ENCODE measurements at regions not wholly inside any gene's neighbourhood (a gene's known extent, or its start where the extent isn't known, plus 50 kb on each side); places are given as distances from the start of the nearest gene placed in this dataset.

GRCh38 chr9:88694625-88695024, 159.6 kb downstream of the NXNL2 start:
- no peak for DNase-seq (ENCODE audit: extremely low read depth, low read depth)

GRCh38 chr9:88696501-88696900, 161.5 kb downstream of the NXNL2 start:
- no peak for TF ChIP-seq CTCF (IDR thresholded peaks at IDR 0.05; ENCODE audit: low read depth, low read length)
- no peak for DNase-seq (ENCODE audit: extremely low read depth, low read depth)

More at GRCh38 chr9:88694625-88695024, 159.6 kb downstream of the NXNL2 start:
- no peak for TF ChIP-seq CTCF (IDR thresholded peaks at IDR 0.05; ENCODE audit: low read depth, low read length)

DNA sequence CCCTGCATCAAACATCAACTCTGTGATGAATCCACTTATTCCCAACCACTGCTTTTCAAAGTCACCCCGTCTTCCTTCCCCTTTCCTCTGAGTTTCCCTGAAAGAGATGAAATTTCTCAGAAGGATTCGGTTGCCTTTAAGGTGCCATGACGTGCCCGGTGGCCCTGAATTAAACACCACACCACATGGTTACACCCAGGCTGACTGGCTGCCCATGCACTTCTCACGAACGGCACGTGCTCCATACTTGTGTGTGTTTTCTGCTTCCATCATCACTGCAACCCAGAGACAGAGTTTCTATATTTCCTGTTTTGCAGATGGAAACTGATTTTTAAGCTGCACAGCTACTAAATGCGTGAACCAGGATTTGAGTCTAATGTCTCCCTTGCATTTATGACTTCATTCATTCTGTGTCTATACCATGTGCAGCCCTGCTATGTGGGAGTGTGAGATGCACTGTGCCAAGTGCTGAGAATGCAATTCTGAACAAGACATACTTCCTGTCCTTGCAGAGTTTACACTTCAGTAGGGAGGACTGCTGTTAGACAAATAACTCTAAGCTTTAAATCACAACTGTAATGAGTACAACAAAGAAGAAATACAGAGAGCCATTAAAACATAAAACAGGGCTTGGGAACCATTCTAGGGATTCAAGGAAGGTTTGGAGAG, 162.9 kb downstream of the NXNL2 start:
- no peak for TF ChIP-seq CTCF (IDR thresholded peaks at IDR 0.05; ENCODE audit: low read depth, low read length)

DNA sequence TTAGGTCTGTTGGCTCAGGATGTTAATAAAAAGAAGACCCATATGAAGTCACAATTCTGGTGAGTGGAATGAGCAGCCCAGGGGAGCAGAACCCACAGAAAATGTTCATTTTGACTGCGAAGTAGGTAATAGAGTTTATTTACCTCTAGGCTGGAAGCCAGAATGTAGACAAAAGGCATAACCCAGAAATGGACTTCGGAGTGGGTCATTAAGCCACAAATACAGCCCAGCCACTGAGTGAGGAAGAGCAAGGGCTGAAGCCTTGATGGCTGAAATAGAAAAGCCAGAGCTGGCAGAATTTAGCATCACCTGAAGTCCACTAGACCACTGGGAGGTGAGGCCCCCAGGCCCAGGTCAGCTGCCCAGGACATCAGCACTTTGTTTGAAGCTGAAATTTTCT, 168.0 kb downstream of the NXNL2 start:
- no peak for TF ChIP-seq CTCF (IDR thresholded peaks at IDR 0.05; ENCODE audit: low read depth, low read length)
- DNase-seq (ENCODE audit: extremely low read depth, low read depth), result no peak

More for the DNA sequence above, 162.9 kb downstream of the NXNL2 start:
- DNase-seq (ENCODE audit: extremely low read depth, low read depth), result no peak

- no peak for DNase-seq (ENCODE audit: extremely low read depth, low read depth)
These were observed 171.5 kb downstream of the NXNL2 start for GRCh38 chr9:88706193-88707113.

DNA sequence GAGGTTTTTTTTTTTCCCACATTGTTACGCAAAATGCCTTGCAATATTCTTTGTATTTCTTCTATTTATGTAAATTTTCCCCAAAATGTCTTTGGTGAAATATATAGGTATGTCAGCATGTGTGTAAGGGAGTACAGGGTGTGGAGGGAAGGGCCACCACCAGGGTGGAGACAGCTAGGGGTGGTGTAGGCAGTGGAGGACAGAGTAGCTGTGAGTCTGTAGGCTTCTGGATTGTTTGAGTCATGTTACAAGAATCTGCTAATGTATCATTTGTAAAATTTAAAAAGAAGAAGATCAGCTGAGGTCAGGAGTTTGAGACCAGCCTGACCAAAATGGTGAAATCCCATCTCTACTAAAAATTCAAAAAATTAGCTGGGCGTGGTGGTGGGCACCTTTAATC, 175.5 kb downstream of the NXNL2 start:
- DNase-seq (ENCODE audit: extremely low read depth, low read depth), result no peak
- TF ChIP-seq CTCF (IDR thresholded peaks at IDR 0.05; ENCODE audit: low read depth, low read length), result no peak

More at GRCh38 chr9:88706193-88707113, 171.5 kb downstream of the NXNL2 start:
- no peak for TF ChIP-seq CTCF (IDR thresholded peaks at IDR 0.05; ENCODE audit: low read depth, low read length)

GRCh38 chr9:88711719-88712118, 176.7 kb downstream of the NXNL2 start:
- no peak for TF ChIP-seq CTCF (IDR thresholded peaks at IDR 0.05; ENCODE audit: low read depth, low read length)
- DNase-seq (ENCODE audit: extremely low read depth, low read depth), result no peak
